Gastroesophageal sphincter (tissue), 4 donors: ENCODE measurements at regions not wholly inside any gene's neighbourhood (a gene's known extent, or its start where the extent isn't known, plus 50 kb on each side); places are given as distances from the start of the nearest gene placed in this dataset.
A peak's percentile ranks its signal among the peaks of the same experiment; 100 is the strongest.
"Not testable (repeated sequence)": the region's sequence is repeated elsewhere in the genome, so short reads cannot be mapped to it uniquely, and the experiment has no call there.

ENCODE experiments used
- ATAC-seq: fragments of 150-250 bp; one replicate; pipeline ENCODE4 v1.9.1; 2016; ENCODE audit warnings: mild to moderate bottlenecking, moderate library complexity
- H3K27ac ChIP-seq, 4 donors: fragments of 200-600 bp; sonication (generic) in 3 of 4; 1 replicate in 3 of 4; 2 replicates in 1 of 4; pipeline ENCODE4 v1.5.1; 2016 to 2019
- H3K27me3 ChIP-seq: fragments of 200-600 bp; sonication (generic); one replicate; pipeline ENCODE4 v1.5.1; 2019
- H3K36me3 ChIP-seq, 2 donors: fragments of 200-600 bp; sonication (generic); one replicate each; pipeline ENCODE4 v1.5.1; 2019; ENCODE audit warnings: control low read depth in 1 of 2
- H3K4me1 ChIP-seq, 3 donors: fragments of 200-600 bp; sonication (generic); 1 replicate in 2 of 3; 2 replicates in 1 of 3; pipeline ENCODE4 v1.5.1; 2016 to 2019; ENCODE audit warnings: control low read depth in 2 of 3
- H3K4me3 ChIP-seq, 2 donors: fragments of 200-600 bp; sonication (generic); one replicate each; pipeline ENCODE4 v1.5.1; 2019; ENCODE audit warnings: mild to moderate bottlenecking in 1 of 2, moderate library complexity in 1 of 2
- H3K9me3 ChIP-seq, 3 donors: fragments of 200-600 bp; sonication (generic); one replicate each; pipeline ENCODE4 v1.5.1; 2017 to 2019; ENCODE audit warnings: control low read depth in 2 of 3
- CTCF ChIP-seq, 4 experiments: fragments of 200-600 bp in 2 of 4; fragments of 450-650 bp in 2 of 4; sonication (generic) in 1 of 4; IDR thresholded peaks; one replicate each; pipeline ENCODE4 v1.5.1; 2017 to 2019; ENCODE audit warnings: antibody characterized with exemption in 4 of 4, mild to moderate bottlenecking in 2 of 4, moderate library complexity in 2 of 4
- EP300 ChIP-seq: sonication (generic); formaldehyde crosslinking; IDR thresholded peaks from one replicate; pipeline ENCODE4 v1.6.1; 2017; ENCODE audit warnings: antibody characterized with exemption, mild to moderate bottlenecking
- POLR2A ChIP-seq, 2 donors: fragments of 450-650 bp; IDR thresholded peaks; one replicate each; pipeline ENCODE4 v1.6.1; 2017; ENCODE audit warnings: antibody characterized with exemption in 2 of 2, mild to moderate bottlenecking in 2 of 2, moderate library complexity in 1 of 2
- POLR2AphosphoS5 ChIP-seq: sonication (generic); formaldehyde crosslinking; IDR thresholded peaks from one replicate; pipeline ENCODE4 v1.6.1; 2017; ENCODE audit warnings: antibody characterized with exemption
- WGBS, 2 donors: methylation state at CpG; one replicate each; pipeline ENCODE4 v1.1.5; 2018; ENCODE audit warnings: low coverage in 1 of 2; 5-methylcytosine and 5-hydroxymethylcytosine counted together

DNA sequence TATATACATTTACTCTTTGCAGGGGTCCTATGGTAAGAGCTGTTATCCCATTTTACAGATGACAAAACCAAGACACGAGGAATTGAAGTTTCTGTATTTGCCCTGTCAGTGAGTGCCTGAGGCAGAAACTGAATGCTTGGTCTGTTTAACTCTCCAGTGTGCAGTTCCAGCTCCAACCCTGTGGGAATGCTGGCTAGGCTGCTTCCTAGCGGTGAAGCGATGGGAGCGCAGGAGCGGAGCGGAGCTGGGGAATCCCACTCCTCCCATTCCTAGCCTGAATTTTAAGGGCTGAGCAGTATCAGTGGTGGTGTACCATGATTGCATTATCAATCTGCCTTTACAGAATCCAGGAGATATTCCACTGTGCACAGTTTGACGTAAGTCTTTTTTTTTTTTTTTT is 202.3 kb downstream of the LRRC70 start:
- TF ChIP-seq POLR2AphosphoS5 (no peak), POLR2A (IDR thresholded peaks at IDR 0.05) (no peak), CTCF (IDR thresholded peaks at IDR 0.05) (no peak), EP300 (no peak)
- Histone ChIP-seq H3K27ac (no peak overlapping the region), H3K27me3 (no peaks in the 10 kb centered on the region), H3K4me3 (no peak overlapping the region), H3K4me1 (no peaks in the 10 kb centered on the region), H3K36me3 (no peaks in the 10 kb centered on the region), H3K9me3 (no peaks in the 10 kb centered on the region)
- 77 to 84% methylated on average over 2 to 6 of the region's 7 CpGs for WGBS, 2 donors
- ATAC-seq: no peak

GRCh38 chr5:62780230-62780629 is 201.6 kb downstream of the LRRC70 start:
- no peak overlapping the region for H3K4me3 ChIP-seq
- H3K27ac ChIP-seq: no peak overlapping the region
- ATAC-seq: no peak
- no peaks in the 10 kb centered on the region for H3K27me3 ChIP-seq
- H3K4me1 ChIP-seq: no peaks in the 10 kb centered on the region
- TF ChIP-seq POLR2A (IDR thresholded peaks at IDR 0.05) (no peak), CTCF (IDR thresholded peaks at IDR 0.05) (no peak), POLR2AphosphoS5 (no peak), EP300 (no peak)
- H3K9me3 ChIP-seq: no peaks in the 10 kb centered on the region
- 86 to 87% methylated on average over 11 of the region's 11 CpGs for WGBS, 2 donors
- no peaks in the 10 kb centered on the region for H3K36me3 ChIP-seq

- ATAC-seq: peak; percentile 46
- no peaks in the 10 kb centered on the region for H3K9me3 ChIP-seq
- H3K4me1 ChIP-seq: no peaks in the 10 kb centered on the region
- no peak overlapping the region for H3K27ac ChIP-seq
- 19 to 50% methylated on average over 3 to 5 of the region's 5 CpGs for WGBS, 2 donors
- H3K27me3 ChIP-seq: no peaks in the 10 kb centered on the region
- TF ChIP-seq POLR2AphosphoS5 (no peak), CTCF (IDR thresholded peaks at IDR 0.05) (peak; percentile 45 to 66 (median 47))
- H3K4me3 ChIP-seq: no peak overlapping the region
- H3K36me3 ChIP-seq: no peaks in the 10 kb centered on the region
Observed at GRCh38 chr5:62779010-62779422, 200.4 kb downstream of the LRRC70 start.

GRCh38 chr5:62778316-62779009 is 199.8 kb downstream of the LRRC70 start:
- no peak overlapping the region for H3K4me3 ChIP-seq
- H3K9me3 ChIP-seq: no peaks in the 10 kb centered on the region
- H3K36me3 ChIP-seq: no peaks in the 10 kb centered on the region
- no peaks in the 10 kb centered on the region for H3K27me3 ChIP-seq
- H3K27ac ChIP-seq: no peak overlapping the region
- no peak for ATAC-seq
- no peaks in the 10 kb centered on the region for H3K4me1 ChIP-seq
- TF ChIP-seq EP300 (no peak), POLR2AphosphoS5 (no peak), CTCF (IDR thresholded peaks at IDR 0.05) (no peak), POLR2A (IDR thresholded peaks at IDR 0.05) (no peak)
- WGBS, 2 donors: 72 to 86% methylated on average over 1 to 3 of the region's 3 CpGs

DNA sequence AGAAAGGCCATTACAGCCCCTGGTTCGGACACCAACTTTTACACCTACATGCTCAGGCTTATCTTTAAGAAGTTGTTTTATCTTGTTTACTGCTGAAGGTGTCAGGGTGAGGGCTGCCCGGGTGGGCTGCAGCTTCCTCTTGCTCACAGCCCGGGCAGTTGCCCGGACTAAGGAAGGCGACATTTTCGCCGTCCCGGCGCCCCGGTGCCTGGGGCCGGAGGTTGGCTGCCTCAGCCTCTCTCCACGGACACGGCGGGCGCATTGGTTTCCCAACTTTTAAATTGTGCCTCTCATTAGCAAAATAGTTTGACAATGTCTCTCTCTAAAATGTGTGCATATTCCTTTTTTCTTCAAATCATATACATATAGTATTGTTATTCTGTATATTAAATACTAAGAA is 198.5 kb downstream of the LRRC70 start:
- H3K27ac ChIP-seq, H3K36me3 ChIP-seq, ATAC-seq, H3K9me3 ChIP-seq, H3K4me3 ChIP-seq, H3K4me1 ChIP-seq, H3K27me3 ChIP-seq: not testable (repeated sequence)
- WGBS, 2 donors: 92 to 95% methylated on average over 8 to 12 of the region's 15 CpGs

- 80 to 85% methylated on average over 5 of the region's 5 CpGs for WGBS, 2 donors
- not testable (repeated sequence) for H3K36me3 ChIP-seq, H3K4me3 ChIP-seq, H3K4me1 ChIP-seq, ATAC-seq, H3K9me3 ChIP-seq, H3K27ac ChIP-seq, H3K27me3 ChIP-seq
Observed at GRCh38 chr5:62776592-62776991, 198.0 kb downstream of the LRRC70 start.
